ENCODE measurements at regions not wholly inside any gene's neighbourhood (a gene's known extent, or its start where the extent isn't known, plus 50 kb on each side); places are given as distances from the start of the nearest gene placed in this dataset.

DNA sequence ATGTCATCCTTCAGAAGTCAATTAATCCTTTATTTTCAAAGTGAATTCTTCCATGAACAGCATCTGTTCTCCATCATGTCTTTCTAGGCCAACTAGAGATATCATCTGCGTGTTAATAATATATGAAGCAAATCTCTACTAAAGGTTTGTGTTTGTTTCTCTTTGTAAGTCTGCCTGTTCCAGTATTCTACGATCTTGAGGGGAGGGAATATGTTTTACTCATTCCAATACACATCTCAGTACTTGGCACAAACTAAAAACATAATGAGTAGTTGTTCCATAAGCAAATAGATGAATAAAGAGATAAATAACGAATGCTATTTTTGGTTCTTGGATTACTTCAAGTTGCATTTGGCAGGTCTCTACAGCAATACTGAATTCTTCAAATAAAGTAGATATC, 470.7 kb upstream of the GRIN3A start:
- no peaks in the 10 kb centered on the region for H3K79me2 ChIP-seq (ENCODE audit: low read depth)
- no peaks in the 10 kb centered on the region for H3K36me3 ChIP-seq
- peaks cover 5% of the 10 kb centered on the region for H3K4me1 Mint-ChIP-seq
- no peaks in the 10 kb centered on the region for H3K27me3 Mint-ChIP-seq (ENCODE audit: insufficient read depth, low read depth)
- no peak overlapping the region for H3K4me2 ChIP-seq
- no peak overlapping the region for H3K4me3 Mint-ChIP-seq
- no peak overlapping the region for H3K4me3 ChIP-seq
- no peak overlapping the region for H2AFZ ChIP-seq (replicated peaks)
- no peak overlapping the region for H3K27ac ChIP-seq
- H3F3A ChIP-seq (ENCODE audit: low read depth): no peaks in the 10 kb centered on the region
- TF ChIP-seq, protein P1, sequence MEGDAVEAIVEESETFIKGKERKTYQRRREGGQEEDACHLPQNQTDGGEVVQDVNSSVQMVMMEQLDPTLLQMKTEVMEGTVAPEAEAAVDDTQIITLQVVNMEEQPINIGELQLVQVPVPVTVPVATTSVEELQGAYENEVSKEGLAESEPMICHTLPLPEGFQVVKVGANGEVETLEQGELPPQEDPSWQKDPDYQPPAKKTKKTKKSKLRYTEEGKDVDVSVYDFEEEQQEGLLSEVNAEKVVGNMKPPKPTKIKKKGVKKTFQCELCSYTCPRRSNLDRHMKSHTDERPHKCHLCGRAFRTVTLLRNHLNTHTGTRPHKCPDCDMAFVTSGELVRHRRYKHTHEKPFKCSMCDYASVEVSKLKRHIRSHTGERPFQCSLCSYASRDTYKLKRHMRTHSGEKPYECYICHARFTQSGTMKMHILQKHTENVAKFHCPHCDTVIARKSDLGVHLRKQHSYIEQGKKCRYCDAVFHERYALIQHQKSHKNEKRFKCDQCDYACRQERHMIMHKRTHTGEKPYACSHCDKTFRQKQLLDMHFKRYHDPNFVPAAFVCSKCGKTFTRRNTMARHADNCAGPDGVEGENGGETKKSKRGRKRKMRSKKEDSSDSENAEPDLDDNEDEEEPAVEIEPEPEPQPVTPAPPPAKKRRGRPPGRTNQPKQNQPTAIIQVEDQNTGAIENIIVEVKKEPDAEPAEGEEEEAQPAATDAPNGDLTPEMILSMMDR (IDR thresholded peaks at IDR 0.05): no peak
- TF ChIP-seq EZH2 (IDR thresholded peaks at IDR 0.05) (no peak), EZH2phosphoT487 (IDR thresholded peaks at IDR 0.05) (no peak)
- peaks cover 5% of the 10 kb centered on the region for H3K9me3 ChIP-seq (ENCODE audit: low read depth)
- no peaks in the 10 kb centered on the region for H3K36me3 Mint-ChIP-seq
- no peaks in the 10 kb centered on the region for H4K20me1 ChIP-seq (ENCODE audit: low read depth)
- no peak overlapping the region for H3K27ac Mint-ChIP-seq
- H3K9ac ChIP-seq: no peak overlapping the region
- no peaks in the 10 kb centered on the region for H3K9me3 Mint-ChIP-seq
- no peak for DNase-seq (ENCODE audit: low spot score)
- H3K27me3 ChIP-seq: no peaks in the 10 kb centered on the region
- no peaks in the 10 kb centered on the region for H3K4me1 ChIP-seq

DNA sequence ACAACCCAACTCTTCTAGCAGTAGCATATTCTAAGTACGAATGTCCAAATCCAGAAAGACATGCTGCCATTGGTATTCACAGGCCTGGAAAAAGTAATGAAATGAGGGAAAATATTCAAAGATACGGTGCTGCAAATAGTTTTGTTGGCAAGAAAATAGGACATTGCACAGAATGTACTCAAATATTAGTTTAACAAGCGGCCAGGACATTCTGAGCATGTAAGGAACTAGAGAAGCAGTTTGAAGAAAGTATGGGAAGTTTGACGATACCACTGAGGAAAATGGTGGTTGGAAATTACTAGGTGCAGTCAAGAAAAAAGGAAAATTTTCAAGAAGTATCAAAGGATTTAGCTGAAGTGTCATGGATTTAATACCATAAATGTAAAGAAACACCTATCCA, 468.0 kb upstream of the GRIN3A start:
- Histone ChIP-seq H3K36me3 (no peaks in the 10 kb centered on the region), H4K20me1 (ENCODE audit: low read depth) (no peaks in the 10 kb centered on the region), H3K4me1 (no peaks in the 10 kb centered on the region), H3K4me3 (no peak overlapping the region), H3K4me2 (no peak overlapping the region), H2AFZ (replicated peaks) (no peak overlapping the region), H3K79me2 (ENCODE audit: low read depth) (no peaks in the 10 kb centered on the region), H3K27me3 (no peaks in the 10 kb centered on the region), H3F3A (ENCODE audit: low read depth) (no peaks in the 10 kb centered on the region), H3K9me3 (ENCODE audit: low read depth) (peaks cover 3% of the 10 kb centered on the region), H3K9ac (no peak overlapping the region), H3K27ac (no peak overlapping the region)
- no peak overlapping the region for H3K4me3 Mint-ChIP-seq
- TF ChIP-seq EZH2 (IDR thresholded peaks at IDR 0.05): no peak
- no peak overlapping the region for H3K27ac Mint-ChIP-seq
- DNase-seq (ENCODE audit: low spot score): no peak
- H3K27me3 Mint-ChIP-seq (ENCODE audit: insufficient read depth, low read depth): no peaks in the 10 kb centered on the region
- H3K4me1 Mint-ChIP-seq: peaks cover 5% of the 10 kb centered on the region
- H3K9me3 Mint-ChIP-seq: no peaks in the 10 kb centered on the region
- no peaks in the 10 kb centered on the region for H3K36me3 Mint-ChIP-seq

DNA sequence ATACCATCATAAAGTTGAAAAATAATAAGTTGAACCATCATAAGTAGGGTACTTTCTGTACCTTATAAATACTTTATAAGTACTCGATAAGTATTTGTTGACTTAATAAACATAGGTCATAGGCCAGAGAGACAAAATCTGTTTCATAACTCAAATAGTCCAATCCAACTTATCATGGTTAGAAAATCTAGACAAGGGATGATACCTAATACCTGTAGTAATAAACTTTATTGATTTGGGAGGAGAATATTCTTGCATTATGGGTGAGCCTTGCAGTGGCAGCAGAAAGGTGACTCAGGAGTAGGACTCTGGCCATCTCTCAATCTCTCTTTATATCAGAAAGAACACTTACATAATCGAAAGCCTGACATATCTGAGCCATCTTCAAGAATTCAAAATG, 466.8 kb upstream of the GRIN3A start:
- peaks cover 5% of the 10 kb centered on the region for H3K4me1 Mint-ChIP-seq
- Histone ChIP-seq H3K9ac (no peak overlapping the region), H3K4me3 (no peak overlapping the region), H3K27me3 (no peaks in the 10 kb centered on the region), H3K9me3 (ENCODE audit: low read depth) (peaks cover 3% of the 10 kb centered on the region), H2AFZ (replicated peaks) (no peak overlapping the region), H3K79me2 (ENCODE audit: low read depth) (no peaks in the 10 kb centered on the region), H4K20me1 (ENCODE audit: low read depth) (no peaks in the 10 kb centered on the region), H3K4me1 (no peaks in the 10 kb centered on the region), H3F3A (ENCODE audit: low read depth) (no peaks in the 10 kb centered on the region), H3K36me3 (no peaks in the 10 kb centered on the region), H3K4me2 (no peak overlapping the region), H3K27ac (no peak overlapping the region)
- H3K4me3 Mint-ChIP-seq: no peak overlapping the region
- H3K36me3 Mint-ChIP-seq: no peaks in the 10 kb centered on the region
- no peak for DNase-seq (ENCODE audit: low spot score)
- no peak overlapping the region for H3K27ac Mint-ChIP-seq
- no peaks in the 10 kb centered on the region for H3K27me3 Mint-ChIP-seq (ENCODE audit: insufficient read depth, low read depth)
- TF ChIP-seq, protein P1 (IDR thresholded peaks at IDR 0.05): no peak
- TF ChIP-seq EZH2phosphoT487 (IDR thresholded peaks at IDR 0.05) (no peak), EZH2 (IDR thresholded peaks at IDR 0.05) (no peak)
- no peaks in the 10 kb centered on the region for H3K9me3 Mint-ChIP-seq

DNA sequence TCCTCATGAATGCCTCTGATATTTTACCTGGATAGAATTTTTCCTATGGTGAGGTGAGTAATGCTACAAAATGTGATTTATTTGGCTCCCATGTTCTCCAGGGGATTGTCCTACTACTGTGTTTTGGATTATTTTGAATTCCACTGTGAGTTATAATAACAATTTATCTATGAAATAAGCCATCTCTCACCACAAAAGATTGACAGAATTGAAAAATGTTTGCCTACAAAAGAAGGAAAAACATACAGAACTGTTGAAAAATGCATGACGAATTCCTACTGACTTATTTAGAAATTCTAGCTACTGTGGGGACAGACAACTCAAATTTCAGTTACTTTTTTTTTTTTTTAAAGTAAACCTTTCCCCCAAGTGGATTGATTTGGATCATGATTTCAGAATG, 463.7 kb upstream of the GRIN3A start:
- H3K27me3 Mint-ChIP-seq (ENCODE audit: insufficient read depth, low read depth): no peaks in the 10 kb centered on the region
- no peak overlapping the region for H3K4me3 ChIP-seq

More for the DNA sequence above, 463.7 kb upstream of the GRIN3A start:
- DNase-seq (ENCODE audit: low spot score): no peak
- H3K9me3 ChIP-seq (ENCODE audit: low read depth): peaks cover 3% of the 10 kb centered on the region
- TF ChIP-seq, protein P1 (IDR thresholded peaks at IDR 0.05): no peak
- no peaks in the 10 kb centered on the region for H4K20me1 ChIP-seq (ENCODE audit: low read depth)
- H3K27ac Mint-ChIP-seq: no peak overlapping the region
- H3K4me3 Mint-ChIP-seq: no peak overlapping the region
- no peaks in the 10 kb centered on the region for H3K36me3 Mint-ChIP-seq
- H3K27ac ChIP-seq: no peak overlapping the region
- no peaks in the 10 kb centered on the region for H3K27me3 ChIP-seq
- H3K4me1 Mint-ChIP-seq: no peaks in the 10 kb centered on the region
- H3K4me1 ChIP-seq: no peaks in the 10 kb centered on the region
- no peak overlapping the region for H2AFZ ChIP-seq (replicated peaks)
- no peak overlapping the region for H3K9ac ChIP-seq
- no peaks in the 10 kb centered on the region for H3F3A ChIP-seq (ENCODE audit: low read depth)
- peaks cover 2% of the 10 kb centered on the region for H3K9me3 Mint-ChIP-seq
- no peak overlapping the region for H3K4me2 ChIP-seq
- H3K36me3 ChIP-seq: no peaks in the 10 kb centered on the region
- no peaks in the 10 kb centered on the region for H3K79me2 ChIP-seq (ENCODE audit: low read depth)

All from neural progenitor cell (in vitro differentiated cells).